DOHH2 (cell line): ENCODE measurements at regions not wholly inside any gene's neighbourhood (a gene's known extent, or its start where the extent isn't known, plus 50 kb on each side); places are given as distances from the start of the nearest gene placed in this dataset.
"Not testable (repeated sequence)": the region's sequence is repeated elsewhere in the genome, so short reads cannot be mapped to it uniquely, and the experiment has no call there.

Source experiments
- H3F3A ChIP-seq: fragments of 200-600 bp; sonication (generic), shearing (Covaris generic); 2 replicates; pipeline ENCODE4 v1.6.0; 2016; ENCODE audit warnings: antibody characterized with exemption, mild to moderate bottlenecking; ENCODE audit not compliant: control insufficient read depth, insufficient read depth
- H3K27ac ChIP-seq: fragments of 200-600 bp; sonication (generic); 2 replicates; pipeline ENCODE4 v1.5.1; 2014; ENCODE audit warnings: low read depth, mild to moderate bottlenecking, low read length, moderate library complexity
- H3K27me3 ChIP-seq: fragments of 200-600 bp; sonication (generic); 2 replicates; pipeline ENCODE4 v1.6.1; 2014; ENCODE audit warnings: mild to moderate bottlenecking, low read length, mixed read lengths; ENCODE audit not compliant: control insufficient read depth
- H3K36me3 ChIP-seq: fragments of 200-600 bp; sonication (generic); 2 replicates; pipeline ENCODE4 v1.6.1; 2014; ENCODE audit warnings: mild to moderate bottlenecking, low read length, moderate library complexity, mixed read lengths; ENCODE audit not compliant: control insufficient read depth
- H3K4me1 ChIP-seq: fragments of 200-600 bp; sonication (generic); 2 replicates; pipeline ENCODE4 v1.6.1; 2014; ENCODE audit warnings: mild to moderate bottlenecking, low read length, mixed read lengths; ENCODE audit not compliant: control insufficient read depth
- H3K4me2 ChIP-seq: fragments of 200-600 bp; sonication (generic); 2 replicates; pipeline ENCODE4 v1.6.0; 2014; ENCODE audit warnings: mild to moderate bottlenecking, low read length, moderate library complexity
- H3K4me3 ChIP-seq: fragments of 200-600 bp; sonication (generic); 2 replicates; pipeline ENCODE4 v1.5.1; 2014; ENCODE audit warnings: mild to moderate bottlenecking, low read length, mixed read lengths
- H3K79me2 ChIP-seq: fragments of 200-600 bp; sonication (generic); 2 replicates; pipeline ENCODE4 v1.6.1; 2014; ENCODE audit warnings: mild to moderate bottlenecking, low read length, mixed read lengths; ENCODE audit not compliant: control insufficient read depth
- H3K9me2 ChIP-seq: fragments of 200-600 bp; sonication (generic); replicated peaks from 2 replicates; pipeline ENCODE4 v1.6.1; 2014; ENCODE audit warnings: mild to moderate bottlenecking, low read length, mixed read lengths; ENCODE audit not compliant: control insufficient read depth
- H3K9me3 ChIP-seq: fragments of 200-600 bp; sonication (generic); 2 replicates; pipeline ENCODE4 v1.6.1; 2014; ENCODE audit warnings: antibody characterized with exemption, low read length, mixed read lengths; ENCODE audit not compliant: control insufficient read depth, insufficient read depth
- H4K20me1 ChIP-seq: fragments of 200-600 bp; sonication (generic); 2 replicates; pipeline ENCODE4 v1.6.0; 2014; ENCODE audit warnings: low read depth, mild to moderate bottlenecking, antibody characterized with exemption, low read length, moderate library complexity; ENCODE audit not compliant: control insufficient read depth, insufficient read depth
- EZH2phosphoT487 ChIP-seq: fragments of 200-600 bp; sonication (generic); IDR thresholded peaks from 2 replicates; pipeline ENCODE4 v1.6.1; 2017; ENCODE audit warnings: borderline replicate concordance, mild to moderate bottlenecking, antibody characterized with exemption, low read length, moderate library complexity, mixed read lengths
- TF ChIP-seq, protein P1 (sequence below): fragments of 200-600 bp; sonication (generic); IDR thresholded peaks from one replicate; pipeline ENCODE4 v1.5.1; 2014; ENCODE audit warnings: antibody characterized with exemption, mild to moderate bottlenecking, low read depth, low read length; ENCODE audit not compliant: poor library complexity, severe bottlenecking

DNA sequence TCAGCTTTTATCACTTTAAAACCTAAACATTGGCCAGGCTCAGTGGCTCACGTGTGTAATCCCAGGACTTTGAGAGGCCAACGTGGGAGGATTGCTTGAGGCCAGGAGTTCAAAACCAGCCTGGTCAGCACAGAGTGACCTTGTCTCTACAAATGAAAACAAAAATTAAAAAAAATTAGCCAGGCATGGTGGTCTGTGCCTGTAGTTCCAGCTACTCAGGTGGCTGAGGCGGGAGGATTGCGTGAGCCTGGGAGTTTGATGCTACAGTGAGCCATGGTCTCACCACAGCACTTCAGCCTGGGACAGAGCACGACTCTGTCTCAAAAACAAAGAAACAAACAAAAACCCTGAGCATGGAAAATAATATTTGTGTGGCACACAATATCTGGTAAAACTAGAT lies 143.5 kb upstream of the HNRNPU start:
- no peak overlapping the region for H3K4me2 ChIP-seq
- no peaks in the 10 kb centered on the region for H3K9me3 ChIP-seq
- no peaks in the 10 kb centered on the region for H3K9me2 ChIP-seq
- TF ChIP-seq, protein P1, sequence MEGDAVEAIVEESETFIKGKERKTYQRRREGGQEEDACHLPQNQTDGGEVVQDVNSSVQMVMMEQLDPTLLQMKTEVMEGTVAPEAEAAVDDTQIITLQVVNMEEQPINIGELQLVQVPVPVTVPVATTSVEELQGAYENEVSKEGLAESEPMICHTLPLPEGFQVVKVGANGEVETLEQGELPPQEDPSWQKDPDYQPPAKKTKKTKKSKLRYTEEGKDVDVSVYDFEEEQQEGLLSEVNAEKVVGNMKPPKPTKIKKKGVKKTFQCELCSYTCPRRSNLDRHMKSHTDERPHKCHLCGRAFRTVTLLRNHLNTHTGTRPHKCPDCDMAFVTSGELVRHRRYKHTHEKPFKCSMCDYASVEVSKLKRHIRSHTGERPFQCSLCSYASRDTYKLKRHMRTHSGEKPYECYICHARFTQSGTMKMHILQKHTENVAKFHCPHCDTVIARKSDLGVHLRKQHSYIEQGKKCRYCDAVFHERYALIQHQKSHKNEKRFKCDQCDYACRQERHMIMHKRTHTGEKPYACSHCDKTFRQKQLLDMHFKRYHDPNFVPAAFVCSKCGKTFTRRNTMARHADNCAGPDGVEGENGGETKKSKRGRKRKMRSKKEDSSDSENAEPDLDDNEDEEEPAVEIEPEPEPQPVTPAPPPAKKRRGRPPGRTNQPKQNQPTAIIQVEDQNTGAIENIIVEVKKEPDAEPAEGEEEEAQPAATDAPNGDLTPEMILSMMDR, result no peak
- TF ChIP-seq EZH2phosphoT487, result no peak
- no peaks in the 10 kb centered on the region for H3K4me1 ChIP-seq
- H3K27me3 ChIP-seq, result no peaks in the 10 kb centered on the region
- no peaks in the 10 kb centered on the region for H3F3A ChIP-seq
- no peak overlapping the region for H3K27ac ChIP-seq
- H4K20me1 ChIP-seq, result no peaks in the 10 kb centered on the region
- H3K36me3 ChIP-seq, result no peaks in the 10 kb centered on the region
- no peak overlapping the region for H3K4me3 ChIP-seq
- H3K79me2 ChIP-seq, result no peaks in the 10 kb centered on the region

DNA sequence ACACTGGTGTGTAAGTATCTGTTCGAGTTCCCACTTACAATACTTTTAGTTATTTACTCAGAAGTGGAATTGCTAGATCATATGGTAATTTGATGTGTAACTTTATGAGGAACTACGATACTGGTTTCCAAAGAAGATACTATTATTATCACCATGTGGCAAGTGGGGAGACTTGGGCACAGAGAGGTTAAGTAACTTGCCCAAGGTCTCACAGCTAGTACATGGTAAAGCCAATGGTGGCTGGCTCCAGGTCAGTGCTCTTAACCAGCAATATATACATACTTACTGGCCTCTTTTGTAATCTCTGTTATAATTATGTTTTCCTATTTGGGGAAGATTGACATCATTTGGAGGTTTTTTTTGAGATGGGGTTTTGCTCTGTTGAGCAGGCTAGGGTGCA lies 138.9 kb upstream of the HNRNPU start:
- H4K20me1 ChIP-seq, result no peaks in the 10 kb centered on the region
- H3K9me2 ChIP-seq, result no peaks in the 10 kb centered on the region
- H3K4me1 ChIP-seq, result peaks cover 7% of the 10 kb centered on the region
- H3K79me2 ChIP-seq, result no peaks in the 10 kb centered on the region
- H3K27ac ChIP-seq, result no peak overlapping the region
- no peaks in the 10 kb centered on the region for H3K36me3 ChIP-seq
- H3K4me2 ChIP-seq, result no peak overlapping the region
- no peaks in the 10 kb centered on the region for H3K27me3 ChIP-seq
- H3K9me3 ChIP-seq, result no peaks in the 10 kb centered on the region
- TF ChIP-seq, protein P1, result no peak
- TF ChIP-seq EZH2phosphoT487, result no peak
- H3K4me3 ChIP-seq, result no peak overlapping the region
- H3F3A ChIP-seq, result no peaks in the 10 kb centered on the region

DNA sequence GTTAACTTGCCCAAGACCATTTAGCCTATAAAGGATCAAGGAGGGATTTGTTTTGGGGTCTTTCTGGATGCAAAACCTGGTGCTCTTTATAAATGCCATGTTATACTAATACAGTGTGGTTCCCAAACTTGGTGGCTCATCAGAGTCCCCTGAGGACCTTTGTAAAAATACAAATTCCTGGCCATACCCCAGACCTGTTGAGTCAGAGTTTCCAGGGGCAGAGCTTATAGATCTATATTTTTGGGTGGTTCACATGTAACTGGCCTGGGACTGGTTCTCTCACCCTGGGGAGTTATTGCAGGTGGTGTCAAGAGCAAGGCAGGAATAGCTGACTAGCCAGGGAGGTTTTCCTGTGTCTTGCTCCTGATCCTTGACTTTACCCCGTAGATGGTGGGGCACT lies 136.9 kb upstream of the HNRNPU start:
- H3K36me3 ChIP-seq, result no peaks in the 10 kb centered on the region
- H3F3A ChIP-seq, result no peaks in the 10 kb centered on the region
- no peaks in the 10 kb centered on the region for H3K9me2 ChIP-seq
- H3K4me2 ChIP-seq, result no peak overlapping the region
- H3K27ac ChIP-seq, result no peak overlapping the region
- no peaks in the 10 kb centered on the region for H3K9me3 ChIP-seq
- peaks cover 7% of the 10 kb centered on the region for H3K4me1 ChIP-seq
- H3K79me2 ChIP-seq, result no peaks in the 10 kb centered on the region
- H3K4me3 ChIP-seq, result no peak overlapping the region
- no peaks in the 10 kb centered on the region for H3K27me3 ChIP-seq
- TF ChIP-seq, protein P1, result no peak
- TF ChIP-seq EZH2phosphoT487, result no peak
- H4K20me1 ChIP-seq, result no peaks in the 10 kb centered on the region

DNA sequence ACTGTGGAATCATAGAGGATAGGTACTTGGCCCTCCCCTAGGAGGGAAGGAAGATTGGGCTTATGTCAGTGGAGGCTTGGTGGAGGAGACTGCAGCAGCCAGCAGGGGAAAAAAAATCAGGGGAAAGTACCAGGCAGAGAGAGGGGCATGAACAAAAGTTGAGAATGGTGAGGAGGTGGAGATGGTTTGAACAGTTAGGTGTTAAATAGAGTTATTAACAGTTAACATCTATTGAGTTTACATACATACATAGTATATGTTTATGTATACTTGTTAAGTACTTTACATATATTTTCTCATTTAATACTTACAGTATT lies 136.5 kb upstream of the HNRNPU start:
- no peaks in the 10 kb centered on the region for H3K27me3 ChIP-seq
- no peaks in the 10 kb centered on the region for H3F3A ChIP-seq
- H3K79me2 ChIP-seq, result no peaks in the 10 kb centered on the region
- no peaks in the 10 kb centered on the region for H4K20me1 ChIP-seq
- no peak overlapping the region for H3K4me2 ChIP-seq
- no peak overlapping the region for H3K27ac ChIP-seq
- TF ChIP-seq EZH2phosphoT487, result no peak
- TF ChIP-seq, protein P1, result no peak
- no peaks in the 10 kb centered on the region for H3K9me3 ChIP-seq
- no peaks in the 10 kb centered on the region for H3K9me2 ChIP-seq
- peaks cover 7% of the 10 kb centered on the region for H3K4me1 ChIP-seq
- no peaks in the 10 kb centered on the region for H3K36me3 ChIP-seq
- H3K4me3 ChIP-seq, result no peak overlapping the region

DNA sequence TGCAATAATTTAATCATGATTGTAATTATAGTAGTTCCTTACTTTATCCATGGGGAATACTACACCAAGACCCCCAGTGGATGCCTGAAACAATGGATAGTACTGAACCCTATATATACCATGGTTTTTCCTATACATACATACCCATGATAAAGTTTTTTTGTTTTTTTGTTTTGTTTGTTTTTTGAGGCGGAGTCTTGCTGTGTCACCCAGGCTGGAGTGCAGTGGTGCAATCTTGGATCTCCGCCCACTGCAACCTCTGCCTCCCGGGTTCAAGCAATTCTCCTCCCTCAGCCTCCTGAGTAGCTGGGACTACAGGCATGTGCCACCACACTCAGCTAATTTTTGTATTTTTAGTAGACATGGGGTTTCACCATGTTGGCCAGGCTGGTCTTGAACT lies 135.3 kb upstream of the HNRNPU start:
- H4K20me1 ChIP-seq, H3K4me2 ChIP-seq, H3K9me3 ChIP-seq, H3K27ac ChIP-seq, H3K27me3 ChIP-seq, H3K79me2 ChIP-seq, H3K36me3 ChIP-seq, H3K9me2 ChIP-seq, H3F3A ChIP-seq, H3K4me1 ChIP-seq, H3K4me3 ChIP-seq: not testable (repeated sequence)
